ENCODE measurements at regions not wholly inside any gene's neighbourhood (a gene's known extent, or its start where the extent isn't known, plus 50 kb on each side); places are given as distances from the start of the nearest gene placed in this dataset.
"Not testable (repeated sequence)": the region's sequence is repeated elsewhere in the genome, so short reads cannot be mapped to it uniquely, and the experiment has no call there.

DNA sequence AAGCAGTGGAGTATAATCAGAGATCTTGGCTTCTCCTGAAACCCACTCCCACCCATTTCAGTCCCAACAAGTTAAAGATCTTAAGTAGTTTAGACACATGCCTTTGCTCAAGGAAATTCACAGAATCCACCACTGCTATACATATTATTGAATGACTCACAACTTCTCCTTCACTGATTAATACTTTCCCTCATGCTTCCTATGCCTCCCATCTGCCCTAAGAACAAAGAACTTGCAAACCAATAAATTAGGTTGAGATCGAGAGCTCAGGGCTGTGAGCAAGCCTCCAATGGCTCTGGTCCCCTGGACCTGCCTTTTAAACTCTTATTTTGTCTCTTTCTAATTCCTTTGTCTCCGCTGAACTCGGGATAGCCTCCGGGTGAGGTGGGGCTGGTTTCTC, 101.6 kb downstream of the HSFY2 start:
- Histone ChIP-seq H3K4me1 (no peaks in the 10 kb centered on the region), H3K4me3 (no peak overlapping the region), H3K27ac (no peak overlapping the region), H3K9me3 (no peaks in the 10 kb centered on the region), H3K4me2 (no peak overlapping the region)
- CTCF ChIA-PET = no interaction called here
- FAIRE-seq = no peak
- TF ChIP-seq ZFP36 (IDR thresholded peaks at IDR 0.05; ENCODE audit: borderline replicate concordance, partially characterized antibody) (no peak), ZSCAN20 (CRISPR knock-in tag; IDR thresholded peaks at IDR 0.05) (no peak), TFCP2L1 (CRISPR knock-in tag; IDR thresholded peaks at IDR 0.05) (no peak), HOXA7 (CRISPR knock-in tag; IDR thresholded peaks at IDR 0.05) (no peak), RCOR1 (IDR thresholded peaks at IDR 0.05; ENCODE audit: low read depth, low read length) (no peak), CEBPB (IDR thresholded peaks at IDR 0.05) (no peak)
- TF ChIP-seq, protein P1, sequence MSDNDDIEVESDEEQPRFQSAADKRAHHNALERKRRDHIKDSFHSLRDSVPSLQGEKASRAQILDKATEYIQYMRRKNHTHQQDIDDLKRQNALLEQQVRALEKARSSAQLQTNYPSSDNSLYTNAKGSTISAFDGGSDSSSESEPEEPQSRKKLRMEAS (IDR thresholded peaks at IDR 0.05) = no peak
- TF ChIP-seq, protein P2, sequence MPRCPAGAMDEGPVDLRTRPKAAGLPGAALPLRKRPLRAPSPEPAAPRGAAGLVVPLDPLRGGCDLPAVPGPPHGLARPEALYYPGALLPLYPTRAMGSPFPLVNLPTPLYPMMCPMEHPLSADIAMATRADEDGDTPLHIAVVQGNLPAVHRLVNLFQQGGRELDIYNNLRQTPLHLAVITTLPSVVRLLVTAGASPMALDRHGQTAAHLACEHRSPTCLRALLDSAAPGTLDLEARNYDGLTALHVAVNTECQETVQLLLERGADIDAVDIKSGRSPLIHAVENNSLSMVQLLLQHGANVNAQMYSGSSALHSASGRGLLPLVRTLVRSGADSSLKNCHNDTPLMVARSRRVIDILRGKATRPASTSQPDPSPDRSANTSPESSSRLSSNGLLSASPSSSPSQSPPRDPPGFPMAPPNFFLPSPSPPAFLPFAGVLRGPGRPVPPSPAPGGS (IDR thresholded peaks at IDR 0.05) = no peak
- TF ChIP-seq, protein P3, sequence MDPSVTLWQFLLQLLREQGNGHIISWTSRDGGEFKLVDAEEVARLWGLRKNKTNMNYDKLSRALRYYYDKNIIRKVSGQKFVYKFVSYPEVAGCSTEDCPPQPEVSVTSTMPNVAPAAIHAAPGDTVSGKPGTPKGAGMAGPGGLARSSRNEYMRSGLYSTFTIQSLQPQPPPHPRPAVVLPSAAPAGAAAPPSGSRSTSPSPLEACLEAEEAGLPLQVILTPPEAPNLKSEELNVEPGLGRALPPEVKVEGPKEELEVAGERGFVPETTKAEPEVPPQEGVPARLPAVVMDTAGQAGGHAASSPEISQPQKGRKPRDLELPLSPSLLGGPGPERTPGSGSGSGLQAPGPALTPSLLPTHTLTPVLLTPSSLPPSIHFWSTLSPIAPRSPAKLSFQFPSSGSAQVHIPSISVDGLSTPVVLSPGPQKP (IDR thresholded peaks at IDR 0.05; ENCODE audit: low read depth, low read length) = no peak
- ATAC-seq = no peak
- 37% methylated on average over 4 of the region's 4 CpGs for WGBS (ENCODE audit: missing lambda C conversion rate)
- no peak for DNase-seq (ENCODE audit: low read depth in 1 of 2, low spot score in 1 of 2)
- POLR2A ChIA-PET = no interaction called here

DNA sequence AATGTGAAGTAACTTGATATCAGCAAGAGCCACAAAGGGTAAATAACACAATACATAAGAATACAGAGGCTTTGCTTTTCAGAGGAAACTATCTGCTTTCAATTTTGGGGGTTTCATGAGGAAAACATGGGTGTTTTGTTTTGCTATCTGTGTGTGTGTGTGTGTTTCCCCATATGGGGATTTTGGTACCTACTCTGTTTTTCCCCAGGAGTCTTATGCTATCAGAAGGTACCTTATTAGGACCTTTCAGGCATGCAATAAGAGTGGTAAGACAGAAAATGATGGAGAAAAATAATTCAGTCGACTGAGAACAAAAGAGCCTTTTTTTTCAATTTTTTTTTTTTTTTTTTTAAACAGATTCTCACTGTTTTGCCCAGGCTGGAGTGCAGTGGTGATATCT, 87.5 kb downstream of the HSFY2 start:
- H3K9me3 ChIP-seq; CTCF ChIA-PET; H3K4me2 ChIP-seq; ATAC-seq; H3K4me1 ChIP-seq; DNase-seq (ENCODE audit: low read depth in 1 of 2, low spot score in 1 of 2); H3K4me3 ChIP-seq; POLR2A ChIA-PET; FAIRE-seq; H3K27ac ChIP-seq: not testable (repeated sequence)
- WGBS (ENCODE audit: missing lambda C conversion rate) = no CpG with 5 or more reads among the region's 1 CpG

DNA sequence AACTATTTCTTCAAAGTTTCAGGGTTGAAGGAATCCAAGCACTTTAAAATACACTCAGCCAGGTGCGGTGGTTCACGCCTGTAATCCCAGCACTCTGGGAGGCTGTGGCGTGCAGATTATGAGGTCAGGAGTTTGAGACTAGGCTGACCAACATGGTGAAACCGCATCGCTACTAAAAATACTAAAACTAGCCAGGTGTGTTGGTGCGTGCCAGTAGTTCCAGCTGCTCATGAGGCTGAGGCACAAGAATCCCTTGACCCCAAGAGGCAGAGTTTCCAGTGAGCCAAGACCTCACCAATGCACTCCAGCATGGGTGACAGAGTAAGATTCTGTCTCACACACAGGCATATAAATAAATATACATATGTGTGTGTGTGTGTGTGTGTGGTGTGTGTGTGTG, 85.2 kb downstream of the HSFY2 start:
- no CpG with 5 or more reads among the region's 6 CpGs for WGBS (ENCODE audit: missing lambda C conversion rate)
- H3K4me2 ChIP-seq; H3K27ac ChIP-seq; H3K4me1 ChIP-seq; CTCF ChIA-PET; H3K4me3 ChIP-seq; FAIRE-seq; DNase-seq (ENCODE audit: low read depth in 1 of 2, low spot score in 1 of 2); H3K9me3 ChIP-seq; POLR2A ChIA-PET; ATAC-seq: not testable (repeated sequence)

DNA sequence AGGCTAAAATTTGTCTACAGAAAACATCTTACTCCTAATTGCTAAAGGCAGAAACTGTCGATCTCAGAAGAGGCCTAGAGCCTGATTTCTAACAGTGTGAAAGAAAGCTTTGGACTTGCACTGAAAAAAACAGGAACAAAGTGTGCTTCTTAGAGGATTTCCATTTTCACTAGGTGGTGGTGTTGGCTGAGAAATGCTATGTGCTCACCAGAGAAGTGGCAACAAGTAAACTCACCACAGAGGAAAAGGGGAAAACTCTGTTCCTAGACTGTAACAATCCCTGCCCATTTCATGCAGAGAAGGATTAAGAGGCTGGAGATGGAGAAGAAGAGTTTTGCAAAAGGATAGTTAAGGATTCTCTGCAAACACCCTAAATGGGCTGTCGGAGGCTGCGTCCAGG, 84.1 kb downstream of the HSFY2 start:
- ATAC-seq; H3K4me1 ChIP-seq; FAIRE-seq; H3K9me3 ChIP-seq; CTCF ChIA-PET; DNase-seq (ENCODE audit: low read depth in 1 of 2, low spot score in 1 of 2); POLR2A ChIA-PET; H3K4me2 ChIP-seq; H3K4me3 ChIP-seq; H3K27ac ChIP-seq: not testable (repeated sequence)
- WGBS (ENCODE audit: missing lambda C conversion rate) = no CpG with 5 or more reads among the region's 3 CpGs

DNA sequence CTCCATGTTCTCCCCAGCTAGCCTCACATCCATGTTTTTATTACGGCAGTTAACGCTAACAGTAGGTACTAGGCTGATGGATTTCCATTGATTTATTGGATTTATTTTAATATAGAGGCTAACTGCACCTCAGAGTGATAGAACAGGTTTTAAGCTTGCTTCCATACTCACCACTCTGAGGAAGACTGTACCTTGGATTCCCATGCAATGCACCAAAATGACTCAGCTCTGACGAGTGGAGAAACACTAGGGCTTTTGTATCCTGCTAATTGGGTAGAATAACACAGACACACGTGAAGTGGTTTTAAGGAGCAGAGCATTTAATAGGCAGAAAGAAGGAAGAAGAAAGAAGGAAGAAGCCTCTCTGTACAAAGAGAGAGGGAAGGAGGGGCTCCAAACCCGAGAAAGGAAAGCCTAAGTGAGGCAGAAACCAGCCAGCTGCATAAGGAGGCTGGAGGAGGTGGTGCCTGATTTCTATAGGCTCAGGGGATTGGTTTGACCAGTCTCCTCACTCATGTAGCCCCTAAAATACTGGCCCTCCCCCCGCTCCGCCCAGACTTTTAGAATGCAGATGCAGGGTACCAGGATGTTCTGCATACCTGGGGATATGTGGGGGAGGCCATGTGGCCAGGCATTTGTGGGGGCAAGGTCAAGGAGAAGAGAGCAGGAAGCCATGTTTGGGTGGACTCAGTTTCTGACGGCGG, 83.5 kb downstream of the HSFY2 start:
- CTCF ChIA-PET; FAIRE-seq; DNase-seq (ENCODE audit: low read depth in 1 of 2, low spot score in 1 of 2); POLR2A ChIA-PET; H3K4me1 ChIP-seq; H3K27ac ChIP-seq; H3K9me3 ChIP-seq; H3K4me2 ChIP-seq; ATAC-seq; H3K4me3 ChIP-seq: not testable (repeated sequence)
- WGBS (ENCODE audit: missing lambda C conversion rate) = no CpG with 5 or more reads among the region's 9 CpGs

DNA sequence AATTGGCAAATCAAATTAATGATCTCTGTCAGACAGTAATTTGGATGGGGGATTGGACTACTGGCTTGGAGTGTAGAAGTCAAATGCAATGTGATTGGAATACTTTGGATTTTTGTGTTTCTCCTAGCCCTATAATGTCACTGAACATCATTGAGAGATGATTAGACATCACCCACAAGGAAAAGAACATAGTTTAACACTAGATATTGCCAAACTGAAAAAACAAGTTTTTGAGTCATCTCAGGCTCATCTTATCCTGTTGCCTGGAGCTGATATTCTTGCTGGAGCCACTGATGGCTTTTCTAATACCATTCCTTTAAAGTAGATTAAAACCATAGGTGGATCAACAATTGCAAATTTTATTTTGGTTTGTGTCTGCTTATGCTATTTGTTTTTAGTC, 76.7 kb downstream of the HSFY2 start:
- ATAC-seq; POLR2A ChIA-PET; H3K4me1 ChIP-seq; H3K9me3 ChIP-seq; DNase-seq (ENCODE audit: low read depth in 1 of 2, low spot score in 1 of 2); H3K27ac ChIP-seq; FAIRE-seq; H3K4me3 ChIP-seq; H3K4me2 ChIP-seq; CTCF ChIA-PET: not testable (repeated sequence)

DNA sequence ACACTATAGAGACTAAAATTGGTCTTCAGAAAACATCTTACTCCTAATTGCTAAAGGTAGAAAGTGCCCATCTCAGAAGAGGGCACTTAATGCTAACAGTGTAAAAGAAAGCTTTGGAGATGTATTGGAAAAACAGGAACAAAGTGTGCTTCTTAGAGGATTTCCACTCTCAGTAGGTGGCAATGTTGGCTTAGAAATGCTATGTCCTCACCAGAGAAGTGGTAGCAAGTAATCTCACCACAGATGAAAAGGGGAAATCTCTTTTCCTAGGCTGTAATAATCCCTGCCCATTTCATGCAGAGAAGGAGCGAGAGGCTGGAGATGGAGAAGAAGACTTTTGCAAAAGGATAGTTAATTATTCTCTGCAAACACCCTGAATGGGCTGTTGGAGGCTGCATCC, 69.3 kb downstream of the HSFY2 start:
- WGBS (ENCODE audit: missing lambda C conversion rate) = no CpG with 5 or more reads among the region's 1 CpG

DNA sequence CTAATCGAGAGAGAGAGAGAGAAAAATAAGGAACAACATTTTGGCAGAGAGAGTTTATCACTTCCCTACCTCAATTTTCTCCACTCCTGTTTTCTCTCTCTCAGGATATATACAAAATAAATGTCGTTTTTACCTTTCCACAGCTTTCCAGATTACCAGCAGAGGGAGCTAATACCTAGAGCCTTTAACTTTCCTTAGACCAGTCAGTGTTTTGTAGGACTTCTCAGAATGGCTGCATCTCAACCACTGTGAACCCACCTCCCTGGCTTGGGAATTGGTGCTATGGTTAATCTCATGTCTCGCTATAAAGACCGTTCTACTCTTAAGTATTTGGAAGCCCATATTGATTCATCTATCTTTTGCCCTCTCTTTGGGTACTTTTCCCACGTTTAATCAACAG, 61.8 kb downstream of the HSFY2 start:
- H3K4me2 ChIP-seq; POLR2A ChIA-PET; CTCF ChIA-PET; DNase-seq (ENCODE audit: low read depth in 1 of 2, low spot score in 1 of 2); H3K9me3 ChIP-seq; H3K27ac ChIP-seq; H3K4me1 ChIP-seq; H3K4me3 ChIP-seq: not testable (repeated sequence)
- WGBS (ENCODE audit: missing lambda C conversion rate) = no CpG with 5 or more reads among the region's 5 CpGs
- peak; percentile 83 for FAIRE-seq
- peak; percentile 50 to 56; a peak in 3 of 6 replicates for ATAC-seq

More for the DNA sequence above, 69.3 kb downstream of the HSFY2 start:
- DNase-seq (ENCODE audit: low read depth in 1 of 2, low spot score in 1 of 2); H3K9me3 ChIP-seq; CTCF ChIA-PET; POLR2A ChIA-PET; H3K27ac ChIP-seq; H3K4me2 ChIP-seq; H3K4me3 ChIP-seq; FAIRE-seq; H3K4me1 ChIP-seq: not testable (repeated sequence)
- 0 out of 6 replicates have a peak, but pooled peaks of 1 of the 2 experiments have one; percentile 39 for ATAC-seq

DNA sequence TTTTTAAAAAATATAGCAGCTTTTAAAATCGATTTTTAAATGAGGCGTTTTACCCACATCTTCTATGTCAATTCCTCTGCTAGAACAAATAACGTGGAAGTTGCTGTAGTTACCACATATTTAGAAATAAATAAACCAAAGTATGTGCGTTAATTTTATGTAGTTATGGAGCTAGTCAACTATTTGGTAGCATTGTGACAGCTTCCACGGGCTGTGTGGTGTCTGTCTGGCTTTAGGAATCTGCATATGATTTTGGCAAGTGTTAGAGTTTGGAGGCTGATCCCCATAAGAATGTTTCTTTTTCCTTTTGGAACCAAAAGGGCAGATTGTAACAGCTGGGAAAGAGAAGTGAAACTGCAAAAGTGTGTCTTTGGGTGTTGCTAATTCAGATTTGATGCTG, 59.8 kb downstream of the HSFY2 start:
- H3K4me3 ChIP-seq; H3K4me2 ChIP-seq; H3K9me3 ChIP-seq; H3K27ac ChIP-seq; H3K4me1 ChIP-seq; DNase-seq (ENCODE audit: low read depth in 1 of 2, low spot score in 1 of 2); FAIRE-seq; CTCF ChIA-PET; POLR2A ChIA-PET; ATAC-seq: not testable (repeated sequence)
- no CpG with 5 or more reads among the region's 5 CpGs for WGBS (ENCODE audit: missing lambda C conversion rate)
